H4 (cell line): ENCODE measurements at regions not wholly inside any gene's neighbourhood (a gene's known extent, or its start where the extent isn't known, plus 50 kb on each side); places are given as distances from the start of the nearest gene placed in this dataset.
"Not testable (repeated sequence)": the region's sequence is repeated elsewhere in the genome, so short reads cannot be mapped to it uniquely, and the experiment has no call there.

Experiments used
- DNase-seq: peaks from one replicate; pipeline ENCODE4 v3.0.0-alpha.2; 2015; ENCODE audit warnings: low spot score

- peak; percentile 70 for DNase-seq
These were observed 144.4 kb downstream of the PTBP2 start for GRCh38 chr1:96865731-96866685.

- DNase-seq, result no peak
These were observed 151.2 kb downstream of the PTBP2 start for GRCh38 chr1:96872757-96873156.

GRCh38 chr1:96878640-96879039, 157.1 kb downstream of the PTBP2 start:
- no peak for DNase-seq

- DNase-seq, result no peak
These were observed 159.0 kb downstream of the PTBP2 start for GRCh38 chr1:96880626-96881025.

- no peak for DNase-seq
These were observed 160.5 kb downstream of the PTBP2 start for GRCh38 chr1:96882096-96882495.

GRCh38 chr1:96886474-96886873, 164.9 kb downstream of the PTBP2 start:
- no peak for DNase-seq

- no peak for DNase-seq
These were observed 165.9 kb downstream of the PTBP2 start for GRCh38 chr1:96887501-96887900.

- no peak for DNase-seq
These were observed 180.3 kb downstream of the PTBP2 start for GRCh38 chr1:96901783-96902363.

- DNase-seq, result no peak
These were observed 190.7 kb downstream of the PTBP2 start for GRCh38 chr1:96912248-96912647.

- not testable (repeated sequence) for DNase-seq
These were observed 194.1 kb downstream of the PTBP2 start for GRCh38 chr1:96915701-96916100.

GRCh38 chr1:96918406-96918805, 196.8 kb downstream of the PTBP2 start:
- no peak for DNase-seq

- no peak for DNase-seq
These were observed 200.6 kb downstream of the PTBP2 start for GRCh38 chr1:96922181-96922580.

- no peak for DNase-seq
These were observed 202.2 kb downstream of the PTBP2 start for GRCh38 chr1:96923753-96924152.

GRCh38 chr1:96926176-96926575, 204.6 kb downstream of the PTBP2 start:
- no peak for DNase-seq

- DNase-seq, result no peak
These were observed 205.5 kb downstream of the PTBP2 start for GRCh38 chr1:96927125-96927524.

GRCh38 chr1:96931136-96931535, 209.6 kb downstream of the PTBP2 start:
- DNase-seq, result no peak

GRCh38 chr1:96934282-96934681, 212.7 kb downstream of the PTBP2 start:
- DNase-seq, result no peak

GRCh38 chr1:96944432-96945092, 223.0 kb downstream of the PTBP2 start:
- DNase-seq, result no peak

GRCh38 chr1:96945509-96946084, 224.0 kb downstream of the PTBP2 start:
- no peak for DNase-seq

GRCh38 chr1:96955307-96956012, 233.9 kb downstream of the PTBP2 start:
- DNase-seq, result no peak

GRCh38 chr1:96962216-96962615, 240.6 kb downstream of the PTBP2 start:
- no peak for DNase-seq

GRCh38 chr1:96962751-96963211, 241.2 kb downstream of the PTBP2 start:
- no peak for DNase-seq
